Hepatocyte (in vitro differentiated cells): ENCODE measurements at regions not wholly inside any gene's neighbourhood (a gene's known extent, or its start where the extent isn't known, plus 50 kb on each side); places are given as distances from the start of the nearest gene placed in this dataset.
"Not testable (repeated sequence)": the region's sequence is repeated elsewhere in the genome, so short reads cannot be mapped to it uniquely, and the experiment has no call there.

ENCODE experiments used
- EZH2 ChIP-seq: fragments of 200-600 bp; sonication (generic); IDR thresholded peaks from 2 replicates; pipeline ENCODE4 v1.6.1; 2016; ENCODE audit warnings: antibody characterized with exemption, mild to moderate bottlenecking, borderline replicate concordance
- TF ChIP-seq, protein P1 (sequence below): fragments of 200-600 bp; sonication (generic); IDR thresholded peaks from 2 replicates; pipeline ENCODE4 v1.5.1; 2016; ENCODE audit warnings: antibody characterized with exemption, mild to moderate bottlenecking; ENCODE audit not compliant: poor library complexity

DNA sequence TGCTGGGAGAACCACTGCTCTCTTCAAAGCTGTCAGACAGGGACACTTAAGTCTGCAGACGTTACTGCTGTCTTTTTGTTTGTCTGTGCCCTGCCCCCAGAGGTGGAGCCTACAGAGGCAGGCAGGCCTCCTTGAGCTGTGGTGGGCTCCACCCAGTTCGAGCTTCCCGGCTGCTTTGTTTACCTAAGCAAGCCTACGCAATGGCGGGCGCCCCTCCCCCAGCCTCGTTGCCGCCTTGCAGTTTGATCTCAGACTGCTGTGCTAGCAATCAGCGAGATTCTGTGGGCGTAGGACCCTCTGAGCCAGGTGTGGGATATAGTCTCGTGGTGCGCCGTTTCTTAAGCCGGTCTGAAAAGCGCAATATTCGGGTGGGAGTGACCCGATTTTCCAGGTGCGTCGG lies 242.6 kb upstream of the DEPDC1 start:
- TF ChIP-seq, protein P1, sequence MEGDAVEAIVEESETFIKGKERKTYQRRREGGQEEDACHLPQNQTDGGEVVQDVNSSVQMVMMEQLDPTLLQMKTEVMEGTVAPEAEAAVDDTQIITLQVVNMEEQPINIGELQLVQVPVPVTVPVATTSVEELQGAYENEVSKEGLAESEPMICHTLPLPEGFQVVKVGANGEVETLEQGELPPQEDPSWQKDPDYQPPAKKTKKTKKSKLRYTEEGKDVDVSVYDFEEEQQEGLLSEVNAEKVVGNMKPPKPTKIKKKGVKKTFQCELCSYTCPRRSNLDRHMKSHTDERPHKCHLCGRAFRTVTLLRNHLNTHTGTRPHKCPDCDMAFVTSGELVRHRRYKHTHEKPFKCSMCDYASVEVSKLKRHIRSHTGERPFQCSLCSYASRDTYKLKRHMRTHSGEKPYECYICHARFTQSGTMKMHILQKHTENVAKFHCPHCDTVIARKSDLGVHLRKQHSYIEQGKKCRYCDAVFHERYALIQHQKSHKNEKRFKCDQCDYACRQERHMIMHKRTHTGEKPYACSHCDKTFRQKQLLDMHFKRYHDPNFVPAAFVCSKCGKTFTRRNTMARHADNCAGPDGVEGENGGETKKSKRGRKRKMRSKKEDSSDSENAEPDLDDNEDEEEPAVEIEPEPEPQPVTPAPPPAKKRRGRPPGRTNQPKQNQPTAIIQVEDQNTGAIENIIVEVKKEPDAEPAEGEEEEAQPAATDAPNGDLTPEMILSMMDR: not testable (repeated sequence)
- TF ChIP-seq EZH2: not testable (repeated sequence)
